OCI-LY3 (cell line): ENCODE measurements at regions not wholly inside any gene's neighbourhood (a gene's known extent, or its start where the extent isn't known, plus 50 kb on each side); places are given as distances from the start of the nearest gene placed in this dataset.

Source experiments
- EZH2phosphoT487 ChIP-seq: fragments of 200-600 bp; shearing (Covaris generic); IDR thresholded peaks from 2 replicates; pipeline ENCODE4 v1.6.1; 2018; ENCODE audit warnings: antibody characterized with exemption, mixed run types, low read depth
- TF ChIP-seq, protein P1 (sequence below): fragments of 200-600, 300-600 bp; sonication (generic); IDR thresholded peaks from 2 replicates; pipeline ENCODE4 v1.5.1; 2014; ENCODE audit warnings: antibody characterized with exemption, low read length, low read depth

DNA sequence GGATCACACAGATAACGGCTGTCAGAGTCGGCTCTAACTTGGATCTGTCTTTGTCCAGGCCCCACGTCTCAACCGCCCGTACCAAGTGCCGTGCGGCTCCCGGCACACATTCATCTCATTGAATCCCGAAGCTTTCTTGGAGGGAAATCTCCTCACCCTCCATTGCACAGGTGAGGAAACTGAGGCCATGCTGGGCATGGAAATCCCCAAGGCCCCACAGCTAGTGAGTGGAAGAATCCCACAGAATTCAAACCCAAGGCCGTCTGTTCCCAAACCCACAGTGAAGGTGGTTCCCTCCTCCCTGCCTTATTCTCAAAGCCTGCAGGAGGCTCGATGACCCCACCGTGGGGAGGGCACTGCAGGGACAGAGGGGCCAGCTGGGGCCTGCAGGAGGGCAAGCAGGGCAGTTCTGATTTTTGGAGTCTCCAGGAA, 437.9 kb downstream of the MATN1 start:
- TF ChIP-seq, protein P1, sequence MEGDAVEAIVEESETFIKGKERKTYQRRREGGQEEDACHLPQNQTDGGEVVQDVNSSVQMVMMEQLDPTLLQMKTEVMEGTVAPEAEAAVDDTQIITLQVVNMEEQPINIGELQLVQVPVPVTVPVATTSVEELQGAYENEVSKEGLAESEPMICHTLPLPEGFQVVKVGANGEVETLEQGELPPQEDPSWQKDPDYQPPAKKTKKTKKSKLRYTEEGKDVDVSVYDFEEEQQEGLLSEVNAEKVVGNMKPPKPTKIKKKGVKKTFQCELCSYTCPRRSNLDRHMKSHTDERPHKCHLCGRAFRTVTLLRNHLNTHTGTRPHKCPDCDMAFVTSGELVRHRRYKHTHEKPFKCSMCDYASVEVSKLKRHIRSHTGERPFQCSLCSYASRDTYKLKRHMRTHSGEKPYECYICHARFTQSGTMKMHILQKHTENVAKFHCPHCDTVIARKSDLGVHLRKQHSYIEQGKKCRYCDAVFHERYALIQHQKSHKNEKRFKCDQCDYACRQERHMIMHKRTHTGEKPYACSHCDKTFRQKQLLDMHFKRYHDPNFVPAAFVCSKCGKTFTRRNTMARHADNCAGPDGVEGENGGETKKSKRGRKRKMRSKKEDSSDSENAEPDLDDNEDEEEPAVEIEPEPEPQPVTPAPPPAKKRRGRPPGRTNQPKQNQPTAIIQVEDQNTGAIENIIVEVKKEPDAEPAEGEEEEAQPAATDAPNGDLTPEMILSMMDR: no peak
- TF ChIP-seq EZH2phosphoT487: no peak
